CD1c-positive myeloid dendritic cell (primary cell): ENCODE measurements at regions not wholly inside any gene's neighbourhood (a gene's known extent, or its start where the extent isn't known, plus 50 kb on each side); places are given as distances from the start of the nearest gene placed in this dataset.
"Not testable (repeated sequence)": the region's sequence is repeated elsewhere in the genome, so short reads cannot be mapped to it uniquely, and the experiment has no call there.

Experiments used
- DNase-seq: peaks from one replicate; pipeline ENCODE4 v3.0.0-alpha.2; 2016; ENCODE audit errors: extremely low spot score

DNA sequence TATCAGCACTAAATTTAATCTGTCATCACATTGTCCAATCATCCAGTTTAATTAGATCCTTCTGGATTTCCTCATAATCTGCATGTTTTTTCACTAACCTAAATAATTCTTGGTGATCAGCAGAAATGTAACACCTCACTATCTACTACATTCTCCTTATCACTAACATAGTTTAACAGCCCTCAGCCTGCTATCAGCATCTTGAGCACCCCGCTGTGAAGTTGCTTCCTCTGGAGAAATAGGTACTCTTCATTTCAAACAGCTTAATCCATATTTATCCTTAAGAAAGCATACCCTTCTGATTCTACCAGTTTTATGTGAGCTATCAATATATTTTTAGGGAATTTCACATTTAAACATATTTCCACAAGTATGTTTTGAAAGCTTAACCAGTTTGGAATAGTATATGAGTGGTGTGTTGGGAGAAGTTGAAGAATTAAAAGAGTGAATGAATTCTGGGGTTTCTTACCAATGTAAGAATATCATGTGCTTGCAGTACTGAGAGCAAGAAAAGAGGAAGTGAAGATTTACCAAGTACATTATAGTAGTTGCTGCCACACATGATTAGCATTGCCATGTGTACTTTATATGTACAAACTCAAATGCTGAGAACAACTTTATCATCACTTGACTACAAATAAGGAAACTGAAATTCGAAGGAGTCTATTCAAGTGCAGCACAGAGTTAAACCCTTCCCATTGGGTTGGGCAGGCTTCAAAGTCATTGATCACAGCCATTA, 771.1 kb upstream of the ADGRL4 start:
- DNase-seq = no peak

DNA sequence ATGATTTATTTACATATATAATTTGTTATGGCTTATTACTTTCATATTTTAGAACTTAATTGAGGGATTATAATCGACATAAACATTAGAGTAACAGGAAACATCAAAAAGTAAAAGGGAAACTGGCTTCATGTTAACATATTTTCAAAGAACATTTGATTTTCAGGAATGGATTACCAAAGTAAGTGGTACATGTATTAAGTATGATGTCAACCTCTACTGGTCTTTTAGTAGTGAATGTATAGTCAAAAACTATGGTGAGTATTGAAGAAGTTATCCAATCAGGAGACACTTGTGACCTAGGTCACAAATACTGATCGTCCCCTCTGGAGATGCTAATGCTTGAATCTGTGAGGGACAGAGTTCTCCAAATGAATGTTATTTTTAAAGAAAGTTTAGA, 768.9 kb upstream of the ADGRL4 start:
- no peak for DNase-seq

- no peak for DNase-seq
Observed at GRCh38 chr1:79773385-79773784, 766.9 kb upstream of the ADGRL4 start.

DNA sequence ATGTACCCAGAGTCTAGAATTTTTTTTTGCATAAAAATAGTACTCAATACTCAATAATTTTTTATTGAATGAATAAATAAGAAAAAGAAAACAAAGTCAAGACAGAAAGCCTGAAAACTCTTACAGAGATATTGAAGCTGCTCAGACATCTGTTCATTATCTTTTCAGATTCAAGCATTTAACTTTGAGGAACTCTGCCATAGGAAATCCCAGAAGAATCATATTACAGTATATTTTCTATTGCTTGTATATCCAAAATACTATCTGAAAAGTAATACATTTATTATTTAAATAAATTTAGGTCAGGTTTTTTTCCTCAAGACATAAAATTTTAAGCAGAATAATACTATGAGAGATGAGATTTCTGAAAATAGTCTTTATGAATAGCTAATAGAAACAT, 755.9 kb upstream of the ADGRL4 start:
- DNase-seq = no peak

DNA sequence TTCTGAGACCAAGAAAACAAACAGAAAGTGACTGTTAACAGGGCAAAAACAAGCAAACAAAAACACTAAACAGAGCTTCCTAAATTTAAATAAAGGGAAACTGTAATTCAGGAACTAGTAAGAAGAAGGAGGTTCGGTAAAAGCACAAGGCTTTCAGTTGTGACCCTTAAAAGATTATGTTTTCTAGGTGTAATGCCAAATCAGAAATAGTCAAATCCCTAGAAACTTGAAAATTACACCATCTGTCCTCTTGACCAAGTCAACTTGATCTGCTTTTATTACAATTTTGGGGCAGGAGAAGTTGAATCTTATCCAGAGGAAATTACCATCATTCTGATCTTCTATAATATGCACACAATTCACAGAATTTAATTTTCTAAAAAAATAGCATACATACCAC, 754.0 kb upstream of the ADGRL4 start:
- no peak for DNase-seq

GRCh38 chr1:79749607-79750006, 743.1 kb upstream of the ADGRL4 start:
- no peak for DNase-seq

DNA sequence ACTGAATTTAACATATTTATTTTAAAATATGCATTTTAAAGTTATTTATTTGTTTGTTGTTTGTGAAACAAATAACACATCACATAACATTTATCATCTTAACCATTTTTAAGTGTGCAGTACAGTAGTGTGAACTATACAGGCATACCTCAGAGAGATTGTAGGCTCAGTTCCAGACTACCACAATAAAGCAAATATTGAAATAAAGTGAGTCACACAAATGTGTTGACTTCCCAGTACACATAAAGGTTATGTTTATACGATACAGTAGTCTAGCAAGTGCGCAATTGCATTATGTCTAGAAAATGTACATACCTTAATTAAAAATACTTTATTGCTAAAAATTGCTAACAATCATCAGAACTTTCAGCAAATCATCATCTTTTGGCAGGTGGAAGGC, 739.4 kb upstream of the ADGRL4 start:
- DNase-seq = no peak

- DNase-seq = no peak
Observed at GRCh38 chr1:79744746-79745145, 738.2 kb upstream of the ADGRL4 start.

DNA sequence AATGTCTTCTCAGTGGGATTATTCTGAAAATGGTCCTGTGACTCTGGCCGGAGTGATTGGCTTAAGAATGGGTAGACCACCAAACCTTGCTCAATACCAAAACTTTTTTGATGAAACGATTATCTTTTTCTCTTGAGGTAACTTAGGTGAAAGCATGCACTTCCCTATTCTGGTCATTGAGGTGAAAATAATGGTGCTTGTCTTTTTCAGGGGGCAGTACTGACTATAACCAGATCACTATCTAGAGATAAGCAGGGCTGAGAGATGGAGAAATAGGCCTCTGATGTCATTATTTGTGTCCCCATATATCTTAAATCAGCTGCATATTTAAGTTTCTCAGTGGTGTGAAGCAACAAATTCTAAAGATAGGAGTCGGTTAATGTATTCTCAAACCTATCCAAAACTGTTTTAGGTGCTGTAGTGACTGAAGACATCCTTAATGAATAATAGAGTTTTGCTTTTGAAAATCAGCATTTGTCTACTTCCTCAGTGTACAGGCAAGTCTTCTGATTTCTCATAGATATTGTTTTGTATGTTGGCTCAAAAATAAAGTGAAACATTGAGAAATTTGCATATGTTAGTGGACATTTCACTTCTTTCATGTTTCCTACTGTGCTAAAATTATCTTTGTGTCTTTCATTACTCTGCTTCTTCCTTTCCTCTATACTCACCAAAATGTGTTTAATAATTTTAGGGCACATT, 735.3 kb upstream of the ADGRL4 start:
- DNase-seq = no peak

GRCh38 chr1:79738101-79738500, 731.6 kb upstream of the ADGRL4 start:
- no peak for DNase-seq

- DNase-seq = peak; percentile 6
Observed at GRCh38 chr1:79737193-79737592, 730.7 kb upstream of the ADGRL4 start.

GRCh38 chr1:79732950-79733349, 726.4 kb upstream of the ADGRL4 start:
- DNase-seq = no peak

DNA sequence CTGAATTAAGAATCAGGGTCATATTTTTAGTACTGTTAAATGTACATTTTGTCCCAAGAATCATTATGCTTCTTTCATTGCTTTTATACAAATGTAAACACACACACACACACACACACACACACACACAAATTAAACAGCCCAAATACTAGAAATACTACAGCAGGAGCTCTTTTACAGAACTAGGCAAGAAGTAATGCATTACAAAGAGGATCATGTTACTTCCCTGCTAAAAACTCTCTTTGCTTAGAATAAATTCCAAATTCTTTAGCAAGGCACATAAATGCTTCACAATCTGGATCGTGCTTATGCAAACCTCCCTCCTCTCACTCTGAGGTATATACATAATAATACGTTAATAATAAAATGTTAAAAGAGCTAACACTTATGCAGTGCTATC, 720.4 kb upstream of the ADGRL4 start:
- DNase-seq = no peak

DNA sequence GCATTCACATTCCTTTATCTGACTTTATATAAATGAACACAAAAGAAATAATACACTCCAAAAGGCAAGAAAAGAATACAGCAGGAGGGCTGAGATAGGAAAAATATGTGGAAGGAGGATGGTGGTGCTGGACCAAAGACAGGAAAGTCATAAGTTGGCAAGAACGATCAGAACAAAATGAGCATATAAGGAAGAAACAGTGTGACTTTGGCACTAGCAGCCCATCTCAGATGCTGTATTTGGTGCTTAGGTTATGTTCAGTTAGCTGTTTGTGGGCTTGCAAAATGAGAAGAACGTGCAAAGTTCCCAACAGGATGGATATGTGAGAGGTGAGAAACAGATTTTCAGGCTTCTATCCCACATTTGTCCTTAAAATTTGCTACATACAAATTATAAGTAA, 719.8 kb upstream of the ADGRL4 start:
- no peak for DNase-seq

DNA sequence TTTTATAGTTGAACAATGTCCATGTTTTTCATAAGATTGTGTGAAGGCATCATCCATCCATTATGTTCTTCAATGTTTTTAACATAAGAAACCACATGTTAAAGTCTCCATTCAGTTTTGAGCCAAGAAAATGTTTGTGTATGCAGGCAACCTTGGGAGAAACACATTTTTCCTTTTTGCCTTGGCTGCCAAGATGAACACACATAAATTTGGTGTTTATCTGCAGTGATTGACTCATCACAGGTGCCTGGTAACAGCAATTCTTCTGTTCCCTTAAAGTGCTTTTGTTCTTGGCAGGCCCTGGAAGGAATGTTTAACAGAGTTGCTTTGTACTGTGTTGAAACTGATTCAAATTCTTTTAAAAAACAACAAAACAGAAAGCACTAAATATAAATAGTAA, 709.9 kb upstream of the ADGRL4 start:
- no peak for DNase-seq

GRCh38 chr1:79714664-79715063, 708.1 kb upstream of the ADGRL4 start:
- DNase-seq = no peak

DNA sequence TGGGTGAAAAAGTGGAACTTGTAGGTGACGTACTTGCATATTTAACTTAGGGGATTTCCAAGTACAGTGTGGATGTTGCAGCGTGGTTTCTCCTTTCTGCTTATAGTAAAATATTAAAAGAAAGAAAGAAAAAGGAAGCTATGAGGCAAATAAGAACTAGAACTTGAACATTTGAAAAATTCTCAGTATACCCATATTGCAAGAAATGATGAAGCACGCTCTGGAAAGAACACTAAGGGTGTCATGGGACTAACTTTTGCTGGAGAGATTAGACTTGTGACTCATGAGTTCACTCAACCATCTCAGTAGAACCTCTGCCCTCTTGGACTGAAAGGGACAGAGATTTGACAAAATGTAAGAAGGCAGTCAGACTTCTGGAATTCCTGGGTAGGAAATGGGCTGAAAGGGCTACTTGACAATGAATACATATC, 704.5 kb upstream of the ADGRL4 start:
- DNase-seq = no peak

DNA sequence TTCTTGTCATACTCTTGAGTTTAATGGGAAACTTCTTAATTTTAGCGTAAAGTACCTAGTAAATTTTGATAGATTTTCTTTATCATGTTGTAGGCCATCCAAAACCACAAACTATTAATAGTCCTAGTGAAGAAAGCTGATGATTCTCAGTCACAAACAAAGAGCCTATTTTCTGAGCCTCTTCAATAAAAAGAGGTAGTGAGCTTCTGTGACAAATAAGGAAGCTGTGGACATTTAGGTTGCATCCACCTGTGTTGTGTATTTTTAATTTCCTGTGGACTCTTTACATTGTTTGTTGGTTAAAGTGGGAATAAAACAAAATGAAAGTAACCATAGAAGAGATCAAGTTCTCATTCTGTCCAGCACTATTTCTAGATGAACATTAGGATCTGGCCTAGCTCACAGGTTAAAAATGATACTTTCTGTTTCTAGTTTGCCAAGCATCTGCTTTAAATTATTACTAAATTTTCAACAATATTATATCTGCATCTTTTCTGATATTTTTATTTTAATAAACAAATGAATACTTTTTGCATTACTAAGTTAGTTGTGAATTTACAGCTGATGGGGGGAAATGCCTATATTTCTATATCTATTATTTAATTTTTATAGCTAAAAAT, 702.2 kb upstream of the ADGRL4 start:
- no peak for DNase-seq

DNA sequence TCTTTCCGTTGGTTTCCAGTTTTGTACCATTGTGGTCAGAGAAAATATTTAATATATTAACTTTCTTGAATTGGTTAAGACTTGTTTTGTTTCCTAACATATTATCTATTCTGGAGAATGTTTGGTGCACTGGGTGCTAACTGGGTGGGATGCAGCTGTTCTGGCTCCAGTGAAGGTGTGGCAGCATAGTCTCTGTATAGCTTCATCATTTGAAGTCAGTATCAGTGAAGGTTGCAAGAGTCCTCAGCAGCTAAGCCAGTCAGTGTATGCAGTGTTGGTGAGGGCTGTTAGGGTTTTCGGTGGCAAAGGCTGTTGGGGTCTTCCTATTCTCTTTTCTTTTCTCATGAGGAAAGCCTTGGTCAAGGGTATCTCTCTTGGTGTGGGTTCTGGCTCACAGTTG, 698.7 kb upstream of the ADGRL4 start:
- no peak for DNase-seq

DNA sequence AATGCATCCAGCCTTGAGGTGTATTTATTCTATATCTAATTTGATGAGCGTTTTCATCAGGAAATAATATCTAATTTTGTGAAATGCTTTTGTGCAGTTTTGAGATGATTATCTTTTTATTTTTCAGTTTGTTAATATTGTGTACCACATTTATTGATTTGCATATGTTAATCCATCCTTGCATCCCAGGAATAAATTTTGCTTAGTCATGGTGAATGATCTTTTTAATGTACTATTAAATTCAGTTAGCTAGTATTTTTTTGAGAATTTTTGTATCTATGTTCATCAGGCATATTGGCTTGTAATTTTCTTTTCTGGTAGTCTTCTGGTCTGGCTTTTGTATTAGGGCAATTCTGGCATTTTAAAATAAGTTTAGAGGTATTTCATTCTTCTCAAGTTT, 697.5 kb upstream of the ADGRL4 start:
- DNase-seq = no peak

- DNase-seq = not testable (repeated sequence)
Observed at GRCh38 chr1:79702336-79702999, 695.9 kb upstream of the ADGRL4 start.

DNA sequence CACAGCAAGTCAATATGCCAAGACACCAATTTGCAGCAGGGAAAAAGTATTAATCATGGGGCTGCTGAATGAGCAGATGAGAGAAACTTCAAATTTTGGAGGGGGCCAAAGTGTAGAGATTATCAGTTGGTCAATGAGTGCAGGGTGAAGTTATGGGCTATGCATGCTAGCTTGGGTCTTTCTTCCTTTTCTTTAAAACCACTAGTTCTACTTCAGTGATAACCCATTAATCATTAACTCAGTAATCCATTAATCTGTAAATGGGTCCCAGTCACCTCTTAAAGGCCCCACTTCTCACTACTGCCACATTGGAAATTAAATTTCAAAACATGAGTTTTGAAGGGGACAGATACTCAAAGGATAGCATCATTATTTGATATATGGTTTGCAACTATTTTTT, 688.6 kb upstream of the ADGRL4 start:
- DNase-seq = no peak

- DNase-seq = no peak
Observed at GRCh38 chr1:79694241-79694640, 687.7 kb upstream of the ADGRL4 start.
